HG03139 (cell line): ENCODE measurements at regions not wholly inside any gene's neighbourhood (a gene's known extent, or its start where the extent isn't known, plus 50 kb on each side); places are given as distances from the start of the nearest gene placed in this dataset.

Experiments
- ATAC-seq: cut with Tn5 transposase; IDR thresholded peaks from one replicate; pipeline ENCODE4 v1.9.1; 2021; ENCODE audit not compliant: unreplicated experiment

DNA sequence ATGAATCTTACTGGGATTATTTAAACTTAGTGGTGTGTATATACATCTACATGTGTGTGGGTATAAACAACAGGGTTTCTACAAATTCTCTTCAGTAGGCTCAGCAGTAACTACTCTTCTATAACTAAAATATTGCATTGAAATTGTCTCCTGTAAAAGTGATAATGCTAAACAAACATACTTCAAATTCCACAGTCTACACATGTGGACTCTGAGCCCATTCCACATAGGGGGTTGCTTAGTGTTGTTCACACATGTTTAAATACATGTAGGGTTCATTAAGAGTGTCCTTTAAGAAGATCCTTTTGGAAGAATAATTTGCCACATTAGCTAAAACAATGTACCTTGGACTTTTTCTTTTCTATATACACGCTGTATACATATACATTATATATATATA, 152.8 kb upstream of the VRK2 start:
- no peak for ATAC-seq

DNA sequence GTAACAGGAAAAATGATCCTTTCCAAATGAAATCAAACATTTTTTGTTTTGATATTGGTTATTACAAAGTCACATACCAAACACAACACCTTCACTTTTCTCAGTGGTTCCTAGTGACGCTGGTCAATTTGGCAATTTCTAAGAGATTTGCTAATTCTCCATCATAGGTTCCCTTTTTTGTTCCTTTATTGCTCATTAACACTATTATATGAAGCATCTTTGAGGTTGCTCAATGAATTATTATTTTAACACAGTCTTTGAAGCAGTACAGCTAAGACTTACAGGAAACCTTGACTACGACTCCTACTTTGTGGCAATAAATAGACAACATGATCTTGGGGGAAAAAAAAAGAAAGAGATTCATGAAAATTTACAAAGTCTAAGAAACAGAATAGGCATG, 152.2 kb upstream of the VRK2 start:
- no peak for ATAC-seq

DNA sequence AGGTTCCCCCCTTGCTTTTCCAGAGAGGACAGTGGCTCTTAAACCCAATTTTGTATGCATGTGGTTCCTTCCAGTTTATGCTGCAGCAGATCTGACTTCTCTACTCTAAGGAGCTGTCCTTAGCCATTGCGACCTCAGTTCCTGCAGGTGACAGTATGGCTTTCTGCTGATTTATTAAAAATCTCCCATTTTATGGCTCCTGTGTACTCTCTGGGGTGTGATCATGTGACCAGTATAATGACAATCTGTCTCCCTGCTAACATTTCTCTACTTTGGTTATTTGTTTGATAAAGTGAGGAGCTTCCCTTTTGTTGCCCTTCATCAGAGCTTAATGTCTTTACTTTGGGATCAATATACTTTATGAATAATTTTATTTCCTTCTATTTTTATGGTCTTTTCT, 148.7 kb upstream of the VRK2 start:
- ATAC-seq, result no peak

- no peak for ATAC-seq
Measured at GRCh38 chr2:57899898-57900297, 146.7 kb upstream of the VRK2 start.

- no peak for ATAC-seq
Measured at GRCh38 chr2:57902578-57902977, 144.0 kb upstream of the VRK2 start.

DNA sequence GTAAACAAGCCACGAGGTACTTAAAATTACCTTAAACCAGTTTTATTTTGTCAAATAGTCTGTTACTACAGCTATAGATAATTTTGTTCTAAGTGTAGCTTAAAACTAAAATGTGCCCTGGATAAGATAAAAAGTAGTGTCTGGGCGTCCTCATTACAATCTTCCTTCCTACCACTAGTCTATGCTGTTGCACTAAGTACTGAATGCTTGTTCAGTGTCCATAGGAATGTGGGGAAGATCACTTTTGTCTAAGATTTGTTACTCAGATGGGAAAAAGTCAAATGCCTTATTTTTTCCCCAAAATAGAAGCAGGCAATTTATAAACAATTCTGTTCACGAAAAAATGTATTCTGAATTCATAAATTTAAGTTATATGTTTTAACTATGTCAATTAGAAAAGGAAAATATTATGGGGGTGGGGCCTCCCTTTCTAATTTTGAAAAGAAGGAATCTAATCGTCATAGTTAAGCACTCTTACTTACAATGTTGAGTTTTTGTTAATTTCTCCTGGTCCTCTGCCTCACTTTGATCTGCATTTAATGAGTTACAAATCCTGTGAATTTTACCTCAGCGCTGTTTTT, 140.4 kb upstream of the VRK2 start:
- peak; percentile 64 for ATAC-seq

DNA sequence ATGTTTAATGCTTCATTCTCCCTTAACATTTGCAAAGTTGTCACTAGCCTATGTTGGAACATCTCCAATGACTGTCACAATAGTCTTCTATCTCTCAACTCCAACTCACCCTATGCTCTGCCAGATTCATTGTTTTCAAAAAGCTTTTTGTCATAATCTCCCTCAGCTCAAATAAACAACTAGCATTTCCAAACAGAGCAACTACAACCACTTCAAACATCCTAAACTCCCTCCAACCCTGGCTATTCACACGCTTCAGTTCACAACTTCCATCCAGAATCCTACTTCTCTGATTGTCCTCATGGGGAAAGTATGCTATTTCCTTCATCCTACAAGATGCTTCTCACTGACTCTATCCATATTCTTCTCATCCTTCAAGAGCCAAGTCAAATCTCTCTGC, 139.2 kb upstream of the VRK2 start:
- ATAC-seq, result no peak

- ATAC-seq, result peak; percentile 71
Measured at GRCh38 chr2:57908736-57909161, 137.9 kb upstream of the VRK2 start.

DNA sequence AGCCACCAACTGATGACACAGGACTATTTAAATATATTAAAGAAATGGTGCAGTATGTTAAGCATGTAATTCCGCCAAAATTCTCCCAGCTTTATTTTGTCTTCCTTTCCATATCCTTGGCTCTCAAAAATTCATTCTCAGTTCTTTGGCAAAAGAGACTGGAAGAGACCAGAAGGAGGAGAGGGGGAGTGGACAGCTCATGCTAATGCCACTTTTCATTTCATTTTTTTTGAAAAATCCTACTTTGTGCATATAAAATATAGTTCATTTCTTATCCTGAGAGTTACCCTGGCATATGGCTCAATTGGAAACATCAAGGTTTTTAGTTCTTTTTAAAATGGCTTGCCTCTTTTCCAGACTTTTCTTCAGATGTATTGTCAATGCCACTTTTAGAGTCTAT, 128.5 kb upstream of the VRK2 start:
- ATAC-seq, result no peak

DNA sequence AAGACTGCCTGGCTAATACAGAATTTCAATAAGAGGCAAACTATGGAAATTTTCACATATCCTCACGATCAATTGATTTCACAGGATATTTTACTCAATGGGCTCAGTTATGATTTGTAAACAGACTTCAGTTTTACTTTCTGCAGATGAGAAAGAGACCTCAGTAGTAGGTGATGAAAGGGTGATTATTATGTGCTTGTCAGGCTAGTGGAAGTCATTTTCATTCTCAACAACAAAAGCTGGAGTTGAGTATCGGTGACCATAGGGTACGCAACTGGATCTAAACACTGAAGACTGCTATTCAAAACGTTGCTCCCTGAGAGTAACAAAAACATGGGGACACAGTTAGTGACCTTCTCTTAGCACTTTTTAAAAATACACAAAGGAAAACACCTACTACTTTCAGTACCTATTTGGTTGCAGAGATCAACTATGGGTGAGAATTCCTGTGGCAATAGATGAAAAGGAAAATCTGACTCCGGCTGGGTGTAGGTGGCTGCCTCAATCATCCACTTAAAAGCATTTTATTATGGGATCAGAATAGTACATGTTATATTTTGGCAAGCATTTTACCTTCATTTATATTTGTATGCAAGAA, 126.2 kb upstream of the VRK2 start:
- no peak for ATAC-seq

DNA sequence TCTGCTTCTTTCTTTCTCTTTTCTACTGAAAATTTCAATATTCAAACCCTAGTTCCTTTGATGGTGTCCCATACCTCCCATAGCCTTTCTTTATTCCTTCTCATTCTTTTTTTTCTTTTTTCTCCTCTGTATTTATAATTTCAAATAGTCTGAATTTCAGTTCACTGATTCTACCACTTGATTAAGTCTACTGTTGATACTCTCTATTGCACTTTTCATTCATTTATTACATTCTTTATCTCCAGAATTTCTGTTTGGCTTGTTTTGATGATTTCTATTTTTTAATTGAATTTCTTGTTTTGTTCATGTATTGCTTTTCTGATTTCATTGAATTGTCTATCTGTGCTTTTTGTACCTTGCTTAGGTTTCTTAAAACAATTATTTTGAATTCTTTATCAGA, 111.9 kb upstream of the VRK2 start:
- ATAC-seq, result no peak

- ATAC-seq, result no peak
Measured at GRCh38 chr2:57936216-57936615, 110.4 kb upstream of the VRK2 start.

- ATAC-seq, result no peak
Measured at GRCh38 chr2:57937456-57937855, 109.2 kb upstream of the VRK2 start.

DNA sequence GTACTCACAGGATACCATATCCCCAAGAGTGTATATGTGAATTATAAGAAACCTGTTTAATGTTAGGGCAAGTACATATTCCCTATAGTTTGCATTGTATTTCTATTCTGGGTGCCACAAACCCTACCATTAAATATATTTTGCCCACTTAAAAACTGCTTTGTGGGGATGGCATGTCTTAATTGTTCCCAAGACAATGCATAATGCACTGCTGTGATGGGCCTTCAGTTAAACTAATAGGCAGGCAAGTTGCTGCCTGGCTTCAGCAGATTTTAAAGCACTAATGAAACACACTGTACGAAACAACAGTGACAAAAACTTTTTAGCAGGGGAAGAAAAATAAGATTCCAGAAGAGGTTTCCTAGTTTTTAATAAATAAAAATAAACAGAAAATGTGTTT, 104.8 kb upstream of the VRK2 start:
- ATAC-seq, result no peak

DNA sequence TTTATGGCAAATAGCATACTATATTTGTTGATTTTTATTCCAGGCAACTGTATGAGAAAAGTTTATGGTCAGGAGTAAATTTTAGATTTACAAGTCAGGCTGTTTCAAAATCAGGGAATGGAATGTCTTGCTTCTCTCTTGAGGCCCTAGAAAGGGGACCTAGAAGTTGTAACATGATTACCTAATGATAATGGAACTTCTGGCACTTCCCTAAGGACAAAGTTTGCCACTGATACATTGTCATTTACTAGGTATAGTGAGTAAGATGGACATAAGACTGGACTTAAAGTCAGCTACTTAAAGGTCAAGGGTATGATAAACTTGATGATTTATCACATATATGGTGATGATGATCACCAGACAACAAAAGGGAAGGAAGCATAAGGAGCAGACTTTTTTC, 103.3 kb upstream of the VRK2 start:
- no peak for ATAC-seq

GRCh38 chr2:57947398-57947797, 99.2 kb upstream of the VRK2 start:
- ATAC-seq, result no peak

- ATAC-seq, result no peak
Measured at GRCh38 chr2:57954020-57954419, 92.6 kb upstream of the VRK2 start.

GRCh38 chr2:57957238-57957637, 89.4 kb upstream of the VRK2 start:
- no peak for ATAC-seq

DNA sequence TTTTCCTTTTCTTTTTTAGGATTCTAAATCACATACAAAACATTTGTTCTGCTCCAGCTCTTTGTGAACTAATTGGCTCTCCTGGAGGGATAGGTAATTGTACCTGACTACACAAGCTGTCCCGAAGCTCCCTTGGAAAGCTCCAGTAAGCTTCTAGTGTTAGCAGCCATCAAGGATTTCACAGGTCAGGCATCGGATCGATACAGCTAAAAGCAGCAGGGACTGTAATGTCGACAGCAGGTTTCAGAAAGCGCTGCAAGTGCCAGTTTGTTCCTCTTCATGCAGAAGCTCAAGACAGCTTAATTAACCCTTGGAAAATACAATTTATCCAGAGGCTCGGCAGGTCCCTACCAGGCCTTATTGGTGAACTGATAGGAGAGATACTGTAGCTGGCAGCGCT, 87.2 kb upstream of the VRK2 start:
- no peak for ATAC-seq

DNA sequence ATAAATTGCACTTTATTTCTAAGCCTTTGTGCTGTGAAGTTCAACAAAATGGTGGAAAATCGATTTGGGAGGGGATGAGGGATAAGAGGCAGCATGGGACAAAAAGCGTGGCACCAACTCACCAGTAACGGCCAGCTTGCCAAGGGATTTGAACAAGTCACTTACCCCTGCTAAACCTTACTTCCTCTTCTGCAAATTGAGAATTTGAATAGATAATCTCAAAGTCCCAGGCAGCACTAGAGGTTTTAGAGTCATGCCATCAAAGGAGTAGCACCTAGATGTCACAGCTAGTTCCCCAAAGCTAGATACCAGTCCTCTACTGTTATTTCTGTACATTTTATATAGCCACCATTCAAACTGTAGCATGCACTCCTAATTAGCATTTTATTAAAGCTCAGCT, 83.7 kb upstream of the VRK2 start:
- no peak for ATAC-seq

- no peak for ATAC-seq
Measured at GRCh38 chr2:57965219-57965618, 81.4 kb upstream of the VRK2 start.

DNA sequence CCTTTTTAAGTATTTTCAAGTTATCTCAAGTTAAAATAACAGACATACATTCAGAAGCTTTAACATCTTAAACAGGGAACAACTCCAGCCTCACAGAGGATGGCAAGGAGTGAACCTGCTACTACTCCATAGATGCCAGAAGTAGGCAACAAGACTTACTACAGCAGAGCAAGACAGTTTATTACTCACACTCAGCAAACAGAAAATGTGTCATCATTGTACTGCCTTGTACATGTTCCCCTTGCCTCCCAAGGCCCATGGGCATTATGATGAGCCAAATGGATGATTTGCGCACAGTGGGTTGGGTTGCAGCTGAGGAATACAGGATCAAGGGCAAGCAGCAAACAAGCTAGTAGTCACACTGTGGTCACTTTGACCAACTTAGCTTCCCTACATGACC, 80.6 kb upstream of the VRK2 start:
- ATAC-seq, result no peak

DNA sequence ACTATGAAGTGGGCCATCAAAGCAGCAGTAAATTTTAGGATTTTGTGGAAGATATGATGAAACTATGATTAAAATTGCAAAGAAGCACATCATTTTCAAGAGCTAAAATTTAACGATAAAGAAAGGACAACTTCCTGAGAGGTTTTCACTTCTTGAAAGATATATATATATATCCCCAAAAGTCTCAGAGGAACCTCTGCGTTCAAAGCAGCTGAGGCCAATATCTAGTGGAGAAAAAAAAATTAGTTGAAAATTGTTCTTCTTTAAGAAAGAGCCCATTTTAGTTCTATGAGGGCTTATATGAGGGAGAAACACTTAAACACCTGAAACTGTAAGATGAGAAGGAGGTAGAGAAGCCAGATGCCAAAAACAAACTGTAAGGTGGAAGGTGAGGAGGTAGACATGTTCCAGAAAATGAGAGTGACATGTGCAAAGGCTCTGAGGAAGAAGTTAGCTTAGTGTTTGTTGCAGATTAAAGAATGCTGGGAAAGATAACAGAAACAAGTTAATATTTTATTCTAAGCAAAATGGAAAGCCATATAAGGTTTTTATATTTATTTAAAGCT, 72.9 kb upstream of the VRK2 start:
- no peak for ATAC-seq
